H1 (cell line): ENCODE measurements at regions not wholly inside any gene's neighbourhood (a gene's known extent, or its start where the extent isn't known, plus 50 kb on each side); places are given as distances from the start of the nearest gene placed in this dataset.

Experiments
- EGR1 ChIP-seq: IDR thresholded peaks from 2 replicates; pipeline ENCODE4 v1.6.1; 2011; ENCODE audit warnings: low read depth, low read length, borderline replicate concordance
- EP300 ChIP-seq, 2 experiments: IDR thresholded peaks; 1 replicate in 1 of 2; 2 replicates in 1 of 2; pipeline ENCODE4 v1.6.1; 2011 to 2012; ENCODE audit warnings: low read depth in 2 of 2, low read length in 2 of 2, mild to moderate bottlenecking in 2 of 2, borderline replicate concordance in 1 of 2, inconsistent platforms in 1 of 2, moderate library complexity in 1 of 2
- GABPA ChIP-seq: IDR thresholded peaks from 2 replicates; pipeline ENCODE4 v1.6.1; 2011; ENCODE audit warnings: mild to moderate bottlenecking, low read length, moderate library complexity, borderline replicate concordance; ENCODE audit not compliant: insufficient read depth
- JUND ChIP-seq: IDR thresholded peaks from 2 replicates; pipeline ENCODE4 v1.6.1; 2011; ENCODE audit warnings: mild to moderate bottlenecking, improper control_type of control experiment, low read length
- PHF8 ChIP-seq: fragments of 200-600 bp; sonication (generic); conservative IDR thresholded peaks from 2 replicates; pipeline ENCODE4 v1.7.1; 2012; ENCODE audit warnings: low read depth, mild to moderate bottlenecking, inconsistent platforms, low read length, moderate library complexity
- POLR2A ChIP-seq, 2 experiments: IDR thresholded peaks; 1 replicate in 1 of 2; 2 replicates in 1 of 2; pipeline ENCODE4 v1.6.1; 2011; ENCODE audit warnings: low read depth in 2 of 2, low read length in 2 of 2, mild to moderate bottlenecking in 2 of 2; ENCODE audit errors: control extremely low read depth in 1 of 2
- POLR2AphosphoS5 ChIP-seq: IDR thresholded peaks from 2 replicates; pipeline ENCODE4 v1.6.1; 2011; ENCODE audit warnings: low read depth, low read length
- POU5F1 ChIP-seq: IDR thresholded peaks from 2 replicates; pipeline ENCODE4 v1.6.1; 2011; ENCODE audit warnings: low read depth, mild to moderate bottlenecking, low read length, moderate library complexity
- RXRA ChIP-seq: IDR thresholded peaks from 2 replicates; pipeline ENCODE4 v1.6.1; 2011; ENCODE audit warnings: low read depth, mild to moderate bottlenecking, low read length, moderate library complexity; ENCODE audit not compliant: insufficient read depth
- SP1 ChIP-seq: IDR thresholded peaks from 2 replicates; pipeline ENCODE4 v1.6.1; 2011; ENCODE audit warnings: low read depth, low read length
- TF ChIP-seq, protein P1 (sequence below), 3 experiments: IDR thresholded peaks; 1 replicate in 2 of 3; 2 replicates in 1 of 3; pipeline versions ENCODE4 v1.5.1 to v1.6.1; 2011; ENCODE audit warnings: low read length in 3 of 3, mild to moderate bottlenecking in 3 of 3, inconsistent platforms in 2 of 3, low read depth in 1 of 3, moderate library complexity in 1 of 3; ENCODE audit not compliant: insufficient read depth in 1 of 3; ENCODE audit errors: control extremely low read depth in 1 of 3

DNA sequence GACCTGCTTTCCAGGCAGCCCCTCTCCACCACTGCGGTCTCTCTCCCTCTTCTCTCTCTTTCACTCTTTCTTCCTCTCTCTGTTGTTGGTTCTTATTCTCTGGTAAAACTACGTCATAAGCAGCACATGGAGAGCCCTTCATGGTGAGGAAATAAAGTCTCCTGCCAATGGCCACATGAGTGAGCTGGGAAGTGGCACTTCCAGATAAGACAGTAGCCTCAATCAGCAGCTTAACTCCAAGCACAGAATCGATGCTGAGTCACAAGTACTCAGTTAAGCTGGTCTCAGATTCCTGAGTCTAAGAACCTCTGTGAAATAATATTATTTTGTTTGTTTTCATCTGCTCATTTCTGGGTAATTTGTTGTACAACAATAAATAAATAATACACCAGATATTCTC, 500.1 kb downstream of the GABRG2 start:
- TF ChIP-seq GABPA = no peak
- TF ChIP-seq, protein P1, sequence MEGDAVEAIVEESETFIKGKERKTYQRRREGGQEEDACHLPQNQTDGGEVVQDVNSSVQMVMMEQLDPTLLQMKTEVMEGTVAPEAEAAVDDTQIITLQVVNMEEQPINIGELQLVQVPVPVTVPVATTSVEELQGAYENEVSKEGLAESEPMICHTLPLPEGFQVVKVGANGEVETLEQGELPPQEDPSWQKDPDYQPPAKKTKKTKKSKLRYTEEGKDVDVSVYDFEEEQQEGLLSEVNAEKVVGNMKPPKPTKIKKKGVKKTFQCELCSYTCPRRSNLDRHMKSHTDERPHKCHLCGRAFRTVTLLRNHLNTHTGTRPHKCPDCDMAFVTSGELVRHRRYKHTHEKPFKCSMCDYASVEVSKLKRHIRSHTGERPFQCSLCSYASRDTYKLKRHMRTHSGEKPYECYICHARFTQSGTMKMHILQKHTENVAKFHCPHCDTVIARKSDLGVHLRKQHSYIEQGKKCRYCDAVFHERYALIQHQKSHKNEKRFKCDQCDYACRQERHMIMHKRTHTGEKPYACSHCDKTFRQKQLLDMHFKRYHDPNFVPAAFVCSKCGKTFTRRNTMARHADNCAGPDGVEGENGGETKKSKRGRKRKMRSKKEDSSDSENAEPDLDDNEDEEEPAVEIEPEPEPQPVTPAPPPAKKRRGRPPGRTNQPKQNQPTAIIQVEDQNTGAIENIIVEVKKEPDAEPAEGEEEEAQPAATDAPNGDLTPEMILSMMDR (IDR thresholded peaks at IDR 0.05; ENCODE audit: control extremely low read depth in 1 of 3, insufficient read depth in 1 of 3, low read depth in 1 of 3, low read length in 3 of 3) = no peak
- TF ChIP-seq PHF8 = no peak
- no peak for TF ChIP-seq POU5F1
- TF ChIP-seq SP1 = no peak
- TF ChIP-seq RXRA = no peak
- no peak for TF ChIP-seq JUND
- no peak for TF ChIP-seq POLR2A (IDR thresholded peaks at IDR 0.05; ENCODE audit: control extremely low read depth in 1 of 2, low read depth in 2 of 2, low read length in 2 of 2)
- TF ChIP-seq POLR2AphosphoS5 = no peak
- TF ChIP-seq EGR1 = no peak
- TF ChIP-seq EP300 (IDR thresholded peaks at IDR 0.05; ENCODE audit: borderline replicate concordance in 1 of 2, low read depth in 2 of 2, low read length in 2 of 2) = no peak
